ENCODE measurements at regions not wholly inside any gene's neighbourhood (a gene's known extent, or its start where the extent isn't known, plus 50 kb on each side); places are given as distances from the start of the nearest gene placed in this dataset.

- no CpG with 5 or more reads among the region's 5 CpGs for WGBS, 2 donors (ENCODE audit: extremely low coverage in 2 of 2, insufficient read length in 2 of 2, insufficient replicate concordance in 1 of 2)
Measured at GRCh38 chr2:40746191-40746590, 294.3 kb upstream of the SLC8A1 start.

GRCh38 chr2:40751981-40752380 is 300.1 kb upstream of the SLC8A1 start:
- H3K27me3 ChIP-seq (ENCODE audit: control insufficient read depth in 3 of 3, insufficient read depth in 3 of 3, low read depth in 1 of 3, low read length in 3 of 3) = no peaks in the 10 kb centered on the region
- no peak overlapping the region for H2BK12ac ChIP-seq (ENCODE audit: low read length)
- no peak overlapping the region for H2BK5ac ChIP-seq (ENCODE audit: low read length)
- no peak overlapping the region for H2AFZ ChIP-seq (ENCODE audit: low read length)
- no peak overlapping the region for H2AK5ac ChIP-seq (ENCODE audit: low read depth, low read length)
- H2BK15ac ChIP-seq (ENCODE audit: low read length) = no peak overlapping the region
- H3K27ac ChIP-seq (replicated peaks; ENCODE audit: low read length) = no peak overlapping the region
- no CpG with 5 or more reads among the region's 1 CpG for whole genome bisulfite sequencing, 2 donors (ENCODE audit: extremely low coverage in 2 of 2, insufficient read length in 2 of 2, insufficient replicate concordance in 1 of 2)
- no peak overlapping the region for H3K18ac ChIP-seq (ENCODE audit: low read length)
- no peak overlapping the region for H4K8ac ChIP-seq (ENCODE audit: low read depth, low read length)
- H3K4ac ChIP-seq (ENCODE audit: low read length) = no peak overlapping the region
- no peak for DNase-seq (ENCODE audit: low spot score)
- no peak overlapping the region for H3K9ac ChIP-seq (ENCODE audit: low read depth, low read length, poor library complexity)
- no peak overlapping the region for H2BK120ac ChIP-seq (ENCODE audit: low read depth, low read length)
- H3K4me3 ChIP-seq (ENCODE audit: low read length in 2 of 2) = no peak overlapping the region
- H4K91ac ChIP-seq (ENCODE audit: low read depth, low read length, poor library complexity) = no peak overlapping the region
- H3K4me2 ChIP-seq (ENCODE audit: insufficient read depth, low read length, poor library complexity, severe bottlenecking) = no peak overlapping the region
- no peaks in the 10 kb centered on the region for H3K79me1 ChIP-seq (ENCODE audit: low read depth, low read length)
- H3K36me3 ChIP-seq (replicated peaks in 1 of 2; ENCODE audit: control insufficient read depth in 2 of 2, insufficient read depth in 2 of 2, low read length in 2 of 2) = no peaks in the 10 kb centered on the region
- H3K14ac ChIP-seq (ENCODE audit: low read length) = no peak overlapping the region
- no peaks in the 10 kb centered on the region for H3K9me3 ChIP-seq (replicated peaks in 1 of 2; ENCODE audit: control insufficient read depth in 2 of 2, insufficient read depth in 1 of 2, low read depth in 1 of 2, low read length in 2 of 2)
- no peak overlapping the region for H3K23ac ChIP-seq (ENCODE audit: low read depth, low read length, poor library complexity)
- no peaks in the 10 kb centered on the region for H3K4me1 ChIP-seq (ENCODE audit: control insufficient read depth in 2 of 2, insufficient read depth in 1 of 2, low read depth in 1 of 2, low read length in 2 of 2)

More at GRCh38 chr2:40746191-40746590, 294.3 kb upstream of the SLC8A1 start:
- Histone ChIP-seq H3K4me1 (ENCODE audit: control insufficient read depth in 2 of 2, insufficient read depth in 1 of 2, low read depth in 1 of 2, low read length in 2 of 2) (no peaks in the 10 kb centered on the region), H3K79me1 (ENCODE audit: low read depth, low read length) (no peaks in the 10 kb centered on the region), H2AFZ (ENCODE audit: low read length) (peak overlapping the region; percentile 73), H3K27ac (replicated peaks; ENCODE audit: low read length) (no peak overlapping the region), H3K9me3 (replicated peaks in 1 of 2; ENCODE audit: control insufficient read depth in 2 of 2, insufficient read depth in 1 of 2, low read depth in 1 of 2, low read length in 2 of 2) (no peaks in the 10 kb centered on the region), H3K9ac (ENCODE audit: low read depth, low read length, poor library complexity) (no peak overlapping the region), H3K4me2 (ENCODE audit: insufficient read depth, low read length, poor library complexity, severe bottlenecking) (no peak overlapping the region), H2BK12ac (ENCODE audit: low read length) (no peak overlapping the region), H4K8ac (ENCODE audit: low read depth, low read length) (no peak overlapping the region), H2BK5ac (ENCODE audit: low read length) (no peak overlapping the region), H2BK120ac (ENCODE audit: low read depth, low read length) (no peak overlapping the region), H3K18ac (ENCODE audit: low read length) (no peak overlapping the region), H2BK15ac (ENCODE audit: low read length) (no peak overlapping the region), H3K14ac (ENCODE audit: low read length) (no peak overlapping the region), H3K27me3 (ENCODE audit: control insufficient read depth in 3 of 3, insufficient read depth in 3 of 3, low read depth in 1 of 3, low read length in 3 of 3) (no peaks in the 10 kb centered on the region), H2AK5ac (ENCODE audit: low read depth, low read length) (no peak overlapping the region), H3K4me3 (ENCODE audit: low read length in 2 of 2) (no peak overlapping the region), H3K36me3 (replicated peaks in 1 of 2; ENCODE audit: control insufficient read depth in 2 of 2, insufficient read depth in 2 of 2, low read length in 2 of 2) (no peaks in the 10 kb centered on the region), H3K23ac (ENCODE audit: low read depth, low read length, poor library complexity) (no peak overlapping the region), H4K91ac (ENCODE audit: low read depth, low read length, poor library complexity) (no peak overlapping the region), H3K4ac (ENCODE audit: low read length) (no peak overlapping the region)
- DNase-seq (ENCODE audit: low spot score) = no peak

GRCh38 chr2:40752796-40753195 is 300.9 kb upstream of the SLC8A1 start:
- H3K14ac ChIP-seq (ENCODE audit: low read length) = no peak overlapping the region
- H3K23ac ChIP-seq (ENCODE audit: low read depth, low read length, poor library complexity) = no peak overlapping the region
- no peak overlapping the region for H2BK120ac ChIP-seq (ENCODE audit: low read depth, low read length)
- H2AFZ ChIP-seq (ENCODE audit: low read length) = no peak overlapping the region
- H3K27me3 ChIP-seq (ENCODE audit: control insufficient read depth in 3 of 3, insufficient read depth in 3 of 3, low read depth in 1 of 3, low read length in 3 of 3) = no peaks in the 10 kb centered on the region
- H3K4me3 ChIP-seq (ENCODE audit: low read length in 2 of 2) = no peak overlapping the region
- DNase-seq (ENCODE audit: low spot score) = no peak
- H3K4me2 ChIP-seq (ENCODE audit: insufficient read depth, low read length, poor library complexity, severe bottlenecking) = no peak overlapping the region
- no peak overlapping the region for H2BK5ac ChIP-seq (ENCODE audit: low read length)
- H2BK15ac ChIP-seq (ENCODE audit: low read length) = no peak overlapping the region
- no peak overlapping the region for H3K18ac ChIP-seq (ENCODE audit: low read length)
- H3K4ac ChIP-seq (ENCODE audit: low read length) = no peak overlapping the region
- no peak overlapping the region for H3K9ac ChIP-seq (ENCODE audit: low read depth, low read length, poor library complexity)
- no peak overlapping the region for H4K91ac ChIP-seq (ENCODE audit: low read depth, low read length, poor library complexity)
- no CpG with 5 or more reads among the region's 3 CpGs for WGBS, 2 donors (ENCODE audit: extremely low coverage in 2 of 2, insufficient read length in 2 of 2, insufficient replicate concordance in 1 of 2)
- H2AK5ac ChIP-seq (ENCODE audit: low read depth, low read length) = no peak overlapping the region
- no peaks in the 10 kb centered on the region for H3K4me1 ChIP-seq (ENCODE audit: control insufficient read depth in 2 of 2, insufficient read depth in 1 of 2, low read depth in 1 of 2, low read length in 2 of 2)
- H4K8ac ChIP-seq (ENCODE audit: low read depth, low read length) = no peak overlapping the region
- no peaks in the 10 kb centered on the region for H3K9me3 ChIP-seq (replicated peaks in 1 of 2; ENCODE audit: control insufficient read depth in 2 of 2, insufficient read depth in 1 of 2, low read depth in 1 of 2, low read length in 2 of 2)
- H3K27ac ChIP-seq (replicated peaks; ENCODE audit: low read length) = no peak overlapping the region
- H3K79me1 ChIP-seq (ENCODE audit: low read depth, low read length) = no peaks in the 10 kb centered on the region
- H3K36me3 ChIP-seq (replicated peaks in 1 of 2; ENCODE audit: control insufficient read depth in 2 of 2, insufficient read depth in 2 of 2, low read length in 2 of 2) = no peaks in the 10 kb centered on the region
- H2BK12ac ChIP-seq (ENCODE audit: low read length) = no peak overlapping the region

- Histone ChIP-seq H3K4me3 (ENCODE audit: low read length in 2 of 2) (no peak overlapping the region), H3K36me3 (replicated peaks in 1 of 2; ENCODE audit: control insufficient read depth in 2 of 2, insufficient read depth in 2 of 2, low read length in 2 of 2) (no peaks in the 10 kb centered on the region), H3K4me1 (ENCODE audit: control insufficient read depth in 2 of 2, insufficient read depth in 1 of 2, low read depth in 1 of 2, low read length in 2 of 2) (no peaks in the 10 kb centered on the region), H3K9me3 (replicated peaks in 1 of 2; ENCODE audit: control insufficient read depth in 2 of 2, insufficient read depth in 1 of 2, low read depth in 1 of 2, low read length in 2 of 2) (no peaks in the 10 kb centered on the region), H2BK5ac (ENCODE audit: low read length) (no peak overlapping the region), H2BK12ac (ENCODE audit: low read length) (no peak overlapping the region), H3K27ac (replicated peaks; ENCODE audit: low read length) (no peak overlapping the region), H3K9ac (ENCODE audit: low read depth, low read length, poor library complexity) (no peak overlapping the region), H2BK15ac (ENCODE audit: low read length) (no peak overlapping the region), H2AK5ac (ENCODE audit: low read depth, low read length) (no peak overlapping the region), H3K14ac (ENCODE audit: low read length) (no peak overlapping the region), H3K23ac (ENCODE audit: low read depth, low read length, poor library complexity) (no peak overlapping the region), H3K27me3 (ENCODE audit: control insufficient read depth in 3 of 3, insufficient read depth in 3 of 3, low read depth in 1 of 3, low read length in 3 of 3) (no peaks in the 10 kb centered on the region), H4K8ac (ENCODE audit: low read depth, low read length) (no peak overlapping the region), H2BK120ac (ENCODE audit: low read depth, low read length) (no peak overlapping the region), H3K4ac (ENCODE audit: low read length) (no peak overlapping the region), H4K91ac (ENCODE audit: low read depth, low read length, poor library complexity) (no peak overlapping the region), H3K18ac (ENCODE audit: low read length) (no peak overlapping the region), H3K79me1 (ENCODE audit: low read depth, low read length) (no peaks in the 10 kb centered on the region), H3K4me2 (ENCODE audit: insufficient read depth, low read length, poor library complexity, severe bottlenecking) (no peak overlapping the region), H2AFZ (ENCODE audit: low read length) (no peak overlapping the region)
- DNase-seq (ENCODE audit: low spot score) = no peak
Measured at GRCh38 chr2:40754912-40755311, 303.0 kb upstream of the SLC8A1 start.
